ENCODE measurements at regions not wholly inside any gene's neighbourhood (a gene's known extent, or its start where the extent isn't known, plus 50 kb on each side); places are given as distances from the start of the nearest gene placed in this dataset.
"Not testable (repeated sequence)": the region's sequence is repeated elsewhere in the genome, so short reads cannot be mapped to it uniquely, and the experiment has no call there.

- peaks cover 0 to 7% of the 10 kb centered on the region in 2 donors for H3K9me3 ChIP-seq (ENCODE audit: control insufficient read depth in 1 of 2, low read length in 2 of 2)
- no peaks in the 10 kb centered on the region for H3K36me3 ChIP-seq (ENCODE audit: control insufficient read depth in 1 of 2, insufficient read depth in 2 of 2, low read length in 2 of 2)
- no peaks in the 10 kb centered on the region for H3K4me1 ChIP-seq (ENCODE audit: control insufficient read depth in 1 of 2, insufficient read depth in 2 of 2, low read length in 2 of 2)
- H3K27me3 ChIP-seq (ENCODE audit: low read depth, low read length): no peaks in the 10 kb centered on the region
- no peak overlapping the region for H3K27ac ChIP-seq (ENCODE audit: low read length)
- H3K4me3 ChIP-seq (ENCODE audit: low read depth in 1 of 2, low read length in 2 of 2): no peak overlapping the region
These were observed 607.8 kb upstream of the HS3ST1 start for GRCh38 chr4:12036450-12036849.

- H3K4me3 ChIP-seq (ENCODE audit: low read depth in 1 of 2, low read length in 2 of 2): no peak overlapping the region
- no peak overlapping the region for H3K27ac ChIP-seq (ENCODE audit: low read length)
- H3K4me1 ChIP-seq (ENCODE audit: control insufficient read depth in 1 of 2, insufficient read depth in 2 of 2, low read length in 2 of 2): no peaks in the 10 kb centered on the region
- H3K9me3 ChIP-seq (ENCODE audit: control insufficient read depth in 1 of 2, low read length in 2 of 2): no peaks in the 10 kb centered on the region
- no peaks in the 10 kb centered on the region for H3K27me3 ChIP-seq (ENCODE audit: low read depth, low read length)
- no peaks in the 10 kb centered on the region for H3K36me3 ChIP-seq (ENCODE audit: control insufficient read depth in 1 of 2, insufficient read depth in 2 of 2, low read length in 2 of 2)
These were observed 599.6 kb upstream of the HS3ST1 start for GRCh38 chr4:12028258-12028657.

- Histone ChIP-seq H3K27me3 (ENCODE audit: low read depth, low read length) (no peaks in the 10 kb centered on the region), H3K36me3 (ENCODE audit: control insufficient read depth in 1 of 2, insufficient read depth in 2 of 2, low read length in 2 of 2) (no peaks in the 10 kb centered on the region), H3K9me3 (ENCODE audit: control insufficient read depth in 1 of 2, low read length in 2 of 2) (peaks cover 0 to 5% of the 10 kb centered on the region in 2 donors), H3K4me3 (ENCODE audit: low read depth in 1 of 2, low read length in 2 of 2) (no peak overlapping the region), H3K27ac (ENCODE audit: low read length) (no peak overlapping the region), H3K4me1 (ENCODE audit: control insufficient read depth in 1 of 2, insufficient read depth in 2 of 2, low read length in 2 of 2) (no peaks in the 10 kb centered on the region)
These were observed 593.7 kb upstream of the HS3ST1 start for GRCh38 chr4:12022409-12022808.

- Histone ChIP-seq H3K4me1 (ENCODE audit: control insufficient read depth in 1 of 2, insufficient read depth in 2 of 2, low read length in 2 of 2) (no peaks in the 10 kb centered on the region), H3K36me3 (ENCODE audit: control insufficient read depth in 1 of 2, insufficient read depth in 2 of 2, low read length in 2 of 2) (no peaks in the 10 kb centered on the region), H3K9me3 (ENCODE audit: control insufficient read depth in 1 of 2, low read length in 2 of 2) (peaks cover 0 to 11% of the 10 kb centered on the region in 2 donors), H3K4me3 (ENCODE audit: low read depth in 1 of 2, low read length in 2 of 2) (no peak overlapping the region), H3K27me3 (ENCODE audit: low read depth, low read length) (no peaks in the 10 kb centered on the region), H3K27ac (ENCODE audit: low read length) (no peak overlapping the region)
These were observed 588.0 kb upstream of the HS3ST1 start for GRCh38 chr4:12016729-12017128.

- Histone ChIP-seq H3K4me1 (ENCODE audit: control insufficient read depth in 1 of 2, insufficient read depth in 2 of 2, low read length in 2 of 2) (no peaks in the 10 kb centered on the region), H3K36me3 (ENCODE audit: control insufficient read depth in 1 of 2, insufficient read depth in 2 of 2, low read length in 2 of 2) (no peaks in the 10 kb centered on the region), H3K9me3 (ENCODE audit: control insufficient read depth in 1 of 2, low read length in 2 of 2) (no peaks in the 10 kb centered on the region), H3K27ac (ENCODE audit: low read length) (no peak overlapping the region), H3K4me3 (ENCODE audit: low read depth in 1 of 2, low read length in 2 of 2) (no peak overlapping the region), H3K27me3 (ENCODE audit: low read depth, low read length) (no peaks in the 10 kb centered on the region)
These were observed 576.8 kb upstream of the HS3ST1 start for GRCh38 chr4:12005471-12005870.

GRCh38 chr4:11996581-11996980, 567.9 kb upstream of the HS3ST1 start:
- not testable (repeated sequence) for H3K27me3 ChIP-seq (ENCODE audit: low read depth, low read length); H3K36me3 ChIP-seq (ENCODE audit: control insufficient read depth in 1 of 2, insufficient read depth in 2 of 2, low read length in 2 of 2); H3K4me1 ChIP-seq (ENCODE audit: control insufficient read depth in 1 of 2, insufficient read depth in 2 of 2, low read length in 2 of 2); H3K27ac ChIP-seq (ENCODE audit: low read length); H3K4me3 ChIP-seq (ENCODE audit: low read depth in 1 of 2, low read length in 2 of 2); H3K9me3 ChIP-seq (ENCODE audit: control insufficient read depth in 1 of 2, low read length in 2 of 2)

GRCh38 chr4:11976726-11977263, 548.1 kb upstream of the HS3ST1 start:
- Histone ChIP-seq H3K27ac (ENCODE audit: low read length) (no peak overlapping the region), H3K9me3 (ENCODE audit: control insufficient read depth in 1 of 2, low read length in 2 of 2) (no peaks in the 10 kb centered on the region), H3K36me3 (ENCODE audit: control insufficient read depth in 1 of 2, insufficient read depth in 2 of 2, low read length in 2 of 2) (no peaks in the 10 kb centered on the region), H3K4me3 (ENCODE audit: low read depth in 1 of 2, low read length in 2 of 2) (no peak overlapping the region), H3K27me3 (ENCODE audit: low read depth, low read length) (no peaks in the 10 kb centered on the region), H3K4me1 (ENCODE audit: control insufficient read depth in 1 of 2, insufficient read depth in 2 of 2, low read length in 2 of 2) (no peaks in the 10 kb centered on the region)

GRCh38 chr4:11973270-11973669, 544.6 kb upstream of the HS3ST1 start:
- Histone ChIP-seq H3K4me1 (ENCODE audit: control insufficient read depth in 1 of 2, insufficient read depth in 2 of 2, low read length in 2 of 2) (no peaks in the 10 kb centered on the region), H3K27ac (ENCODE audit: low read length) (no peak overlapping the region), H3K27me3 (ENCODE audit: low read depth, low read length) (no peaks in the 10 kb centered on the region), H3K36me3 (ENCODE audit: control insufficient read depth in 1 of 2, insufficient read depth in 2 of 2, low read length in 2 of 2) (no peaks in the 10 kb centered on the region), H3K9me3 (ENCODE audit: control insufficient read depth in 1 of 2, low read length in 2 of 2) (no peaks in the 10 kb centered on the region), H3K4me3 (ENCODE audit: low read depth in 1 of 2, low read length in 2 of 2) (no peak overlapping the region)

- no peaks in the 10 kb centered on the region for H3K36me3 ChIP-seq (ENCODE audit: control insufficient read depth in 1 of 2, insufficient read depth in 2 of 2, low read length in 2 of 2)
- no peaks in the 10 kb centered on the region for H3K4me1 ChIP-seq (ENCODE audit: control insufficient read depth in 1 of 2, insufficient read depth in 2 of 2, low read length in 2 of 2)
- H3K27ac ChIP-seq (ENCODE audit: low read length): no peak overlapping the region
- H3K4me3 ChIP-seq (ENCODE audit: low read depth in 1 of 2, low read length in 2 of 2): no peak overlapping the region
- H3K27me3 ChIP-seq (ENCODE audit: low read depth, low read length): no peaks in the 10 kb centered on the region
- H3K9me3 ChIP-seq (ENCODE audit: control insufficient read depth in 1 of 2, low read length in 2 of 2): no peaks in the 10 kb centered on the region
These were observed 542.1 kb upstream of the HS3ST1 start for GRCh38 chr4:11970754-11971153.

GRCh38 chr4:11966782-11967181, 538.1 kb upstream of the HS3ST1 start:
- H3K36me3 ChIP-seq (ENCODE audit: control insufficient read depth in 1 of 2, insufficient read depth in 2 of 2, low read length in 2 of 2): no peaks in the 10 kb centered on the region
- no peak overlapping the region for H3K27ac ChIP-seq (ENCODE audit: low read length)

GRCh38 chr4:11954093-11954492, 525.4 kb upstream of the HS3ST1 start:
- H3K27ac ChIP-seq (ENCODE audit: low read length): no peak overlapping the region
- H3K9me3 ChIP-seq (ENCODE audit: control insufficient read depth in 1 of 2, low read length in 2 of 2): no peaks in the 10 kb centered on the region
- H3K4me3 ChIP-seq (ENCODE audit: low read depth in 1 of 2, low read length in 2 of 2): no peak overlapping the region
- H3K27me3 ChIP-seq (ENCODE audit: low read depth, low read length): no peaks in the 10 kb centered on the region
- H3K4me1 ChIP-seq (ENCODE audit: control insufficient read depth in 1 of 2, insufficient read depth in 2 of 2, low read length in 2 of 2): no peaks in the 10 kb centered on the region
- H3K36me3 ChIP-seq (ENCODE audit: control insufficient read depth in 1 of 2, insufficient read depth in 2 of 2, low read length in 2 of 2): no peaks in the 10 kb centered on the region

More at GRCh38 chr4:11966782-11967181, 538.1 kb upstream of the HS3ST1 start:
- H3K27me3 ChIP-seq (ENCODE audit: low read depth, low read length): no peaks in the 10 kb centered on the region
- no peak overlapping the region for H3K4me3 ChIP-seq (ENCODE audit: low read depth in 1 of 2, low read length in 2 of 2)
- H3K4me1 ChIP-seq (ENCODE audit: control insufficient read depth in 1 of 2, insufficient read depth in 2 of 2, low read length in 2 of 2): no peaks in the 10 kb centered on the region
- no peaks in the 10 kb centered on the region for H3K9me3 ChIP-seq (ENCODE audit: control insufficient read depth in 1 of 2, low read length in 2 of 2)

GRCh38 chr4:11949355-11949754, 520.7 kb upstream of the HS3ST1 start:
- Histone ChIP-seq H3K4me1 (ENCODE audit: control insufficient read depth in 1 of 2, insufficient read depth in 2 of 2, low read length in 2 of 2) (no peaks in the 10 kb centered on the region), H3K36me3 (ENCODE audit: control insufficient read depth in 1 of 2, insufficient read depth in 2 of 2, low read length in 2 of 2) (no peaks in the 10 kb centered on the region), H3K27ac (ENCODE audit: low read length) (no peak overlapping the region), H3K9me3 (ENCODE audit: control insufficient read depth in 1 of 2, low read length in 2 of 2) (no peaks in the 10 kb centered on the region), H3K4me3 (ENCODE audit: low read depth in 1 of 2, low read length in 2 of 2) (no peak overlapping the region), H3K27me3 (ENCODE audit: low read depth, low read length) (no peaks in the 10 kb centered on the region)
